Loucy (cell line): ENCODE measurements at regions not wholly inside any gene's neighbourhood (a gene's known extent, or its start where the extent isn't known, plus 50 kb on each side); places are given as distances from the start of the nearest gene placed in this dataset.
"Not testable (repeated sequence)": the region's sequence is repeated elsewhere in the genome, so short reads cannot be mapped to it uniquely, and the experiment has no call there.

ENCODE experiments used
- H2AFZ ChIP-seq: fragments of 200-600 bp; sonication (generic); 2 replicates; pipeline ENCODE4 v1.6.0; 2016; ENCODE audit warnings: antibody characterized with exemption, mild to moderate bottlenecking, low read length, moderate library complexity
- H3F3A ChIP-seq: fragments of 200-600 bp; 2 replicates; pipeline ENCODE4 v1.6.0; 2016; ENCODE audit warnings: antibody characterized with exemption, low read depth, mild to moderate bottlenecking
- H3K27me3 ChIP-seq: fragments of 200-600 bp; sonication (generic); 2 replicates; pipeline ENCODE4 v1.6.1; 2014; ENCODE audit warnings: low read length, mild to moderate bottlenecking; ENCODE audit not compliant: insufficient read depth, poor library complexity, severe bottlenecking
- H3K36me3 ChIP-seq: fragments of 200-600 bp; sonication (generic); 2 replicates; pipeline ENCODE4 v1.6.1; 2016; ENCODE audit warnings: low read length; ENCODE audit not compliant: insufficient read depth
- H3K4me1 ChIP-seq: fragments of 200-600 bp; sonication (generic); 2 replicates; pipeline ENCODE4 v1.5.1; 2014; ENCODE audit warnings: low read length, mild to moderate bottlenecking; ENCODE audit not compliant: insufficient read depth, poor library complexity, severe bottlenecking
- H3K4me2 ChIP-seq: fragments of 200-600 bp; sonication (generic); 2 replicates; pipeline ENCODE4 v1.6.0; 2014; ENCODE audit warnings: antibody characterized with exemption, low read length, low read depth, mild to moderate bottlenecking; ENCODE audit not compliant: poor library complexity, severe bottlenecking
- H3K4me3 ChIP-seq: fragments of 200-600 bp; sonication (generic); 2 replicates; pipeline ENCODE4 v1.5.1; 2014; ENCODE audit warnings: low read length, mild to moderate bottlenecking, mixed read lengths; ENCODE audit not compliant: poor library complexity, severe bottlenecking
- H3K79me2 ChIP-seq: fragments of 200-600 bp; sonication (generic); 2 replicates; pipeline ENCODE4 v1.6.1; 2014; ENCODE audit warnings: low read length; ENCODE audit not compliant: insufficient read depth
- H3K9ac ChIP-seq: fragments of 200-600 bp; sonication (generic); 2 replicates; pipeline ENCODE4 v1.6.0; 2014; ENCODE audit warnings: mild to moderate bottlenecking, low read depth, low read length, moderate library complexity; ENCODE audit not compliant: poor library complexity, severe bottlenecking
- H3K9me2 ChIP-seq: fragments of 200-600 bp; sonication (generic); replicated peaks from 2 replicates; pipeline ENCODE4 v1.6.1; 2016; ENCODE audit warnings: low read depth, low read length, mixed read lengths
- H3K9me3 ChIP-seq: fragments of 200-600 bp; sonication (generic); 2 replicates; pipeline ENCODE4 v1.6.1; 2014; ENCODE audit warnings: mild to moderate bottlenecking, antibody characterized with exemption, low read length, low read depth; ENCODE audit not compliant: insufficient read depth
- H4K20me1 ChIP-seq: fragments of 200-600 bp; sonication (generic); 2 replicates; pipeline ENCODE4 v1.6.0; 2014; ENCODE audit warnings: antibody characterized with exemption, low read length, mild to moderate bottlenecking; ENCODE audit not compliant: insufficient read depth, poor library complexity, severe bottlenecking
- EZH2phosphoT487 ChIP-seq: fragments of 200-600 bp; IDR thresholded peaks from 2 replicates; pipeline ENCODE4 v1.6.1; 2018; ENCODE audit warnings: antibody characterized with exemption, mild to moderate bottlenecking, moderate library complexity, borderline replicate concordance
- TF ChIP-seq, protein P1 (sequence below): fragments of 200-600 bp; sonication (generic); conservative IDR thresholded peaks from 2 replicates; pipeline ENCODE4 v1.5.1; 2014; ENCODE audit warnings: mild to moderate bottlenecking, antibody characterized with exemption, low read length

GRCh38 chr12:126042286-126042685, 977.1 kb downstream of the AACS start:
- no peaks in the 10 kb centered on the region for H3K27me3 ChIP-seq
- H4K20me1 ChIP-seq, result no peaks in the 10 kb centered on the region
- no peaks in the 10 kb centered on the region for H3K36me3 ChIP-seq
- H3K9me2 ChIP-seq, result no peaks in the 10 kb centered on the region
- H3K4me1 ChIP-seq, result no peaks in the 10 kb centered on the region
- H3K9me3 ChIP-seq, result no peaks in the 10 kb centered on the region; the same call in 1 of the 2 replicates
- H3K4me2 ChIP-seq, result no peak overlapping the region
- no peaks in the 10 kb centered on the region for H3F3A ChIP-seq
- no peak for TF ChIP-seq EZH2phosphoT487
- TF ChIP-seq, protein P1, sequence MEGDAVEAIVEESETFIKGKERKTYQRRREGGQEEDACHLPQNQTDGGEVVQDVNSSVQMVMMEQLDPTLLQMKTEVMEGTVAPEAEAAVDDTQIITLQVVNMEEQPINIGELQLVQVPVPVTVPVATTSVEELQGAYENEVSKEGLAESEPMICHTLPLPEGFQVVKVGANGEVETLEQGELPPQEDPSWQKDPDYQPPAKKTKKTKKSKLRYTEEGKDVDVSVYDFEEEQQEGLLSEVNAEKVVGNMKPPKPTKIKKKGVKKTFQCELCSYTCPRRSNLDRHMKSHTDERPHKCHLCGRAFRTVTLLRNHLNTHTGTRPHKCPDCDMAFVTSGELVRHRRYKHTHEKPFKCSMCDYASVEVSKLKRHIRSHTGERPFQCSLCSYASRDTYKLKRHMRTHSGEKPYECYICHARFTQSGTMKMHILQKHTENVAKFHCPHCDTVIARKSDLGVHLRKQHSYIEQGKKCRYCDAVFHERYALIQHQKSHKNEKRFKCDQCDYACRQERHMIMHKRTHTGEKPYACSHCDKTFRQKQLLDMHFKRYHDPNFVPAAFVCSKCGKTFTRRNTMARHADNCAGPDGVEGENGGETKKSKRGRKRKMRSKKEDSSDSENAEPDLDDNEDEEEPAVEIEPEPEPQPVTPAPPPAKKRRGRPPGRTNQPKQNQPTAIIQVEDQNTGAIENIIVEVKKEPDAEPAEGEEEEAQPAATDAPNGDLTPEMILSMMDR, result no peak
- no peak overlapping the region for H3K9ac ChIP-seq
- no peak overlapping the region for H3K4me3 ChIP-seq
- no peak overlapping the region for H2AFZ ChIP-seq
- H3K79me2 ChIP-seq, result no peaks in the 10 kb centered on the region

DNA sequence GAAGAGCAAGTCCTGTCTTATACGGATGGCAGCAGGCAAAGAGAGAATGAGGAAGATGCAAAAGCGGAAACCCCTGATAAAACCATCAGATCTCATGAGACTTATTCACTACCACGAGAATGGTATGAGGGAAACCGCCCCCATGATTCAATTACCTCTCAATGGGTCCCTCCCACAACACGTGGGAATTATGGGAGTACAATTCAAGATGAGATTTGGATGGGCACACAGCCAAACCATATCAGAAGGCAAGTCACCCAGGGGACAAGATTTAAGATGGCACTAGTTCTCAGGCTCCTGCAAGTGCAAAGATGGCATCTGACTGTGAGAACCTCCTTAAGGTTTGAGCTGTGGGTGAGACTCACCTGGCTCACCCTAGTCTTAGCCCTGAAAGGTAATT, 984.3 kb downstream of the AACS start:
- H3K9me3 ChIP-seq, H3K27me3 ChIP-seq, H4K20me1 ChIP-seq, H3F3A ChIP-seq, H2AFZ ChIP-seq, H3K79me2 ChIP-seq, H3K4me3 ChIP-seq, H3K4me2 ChIP-seq, H3K9me2 ChIP-seq, H3K4me1 ChIP-seq, H3K36me3 ChIP-seq, H3K9ac ChIP-seq: not testable (repeated sequence)

DNA sequence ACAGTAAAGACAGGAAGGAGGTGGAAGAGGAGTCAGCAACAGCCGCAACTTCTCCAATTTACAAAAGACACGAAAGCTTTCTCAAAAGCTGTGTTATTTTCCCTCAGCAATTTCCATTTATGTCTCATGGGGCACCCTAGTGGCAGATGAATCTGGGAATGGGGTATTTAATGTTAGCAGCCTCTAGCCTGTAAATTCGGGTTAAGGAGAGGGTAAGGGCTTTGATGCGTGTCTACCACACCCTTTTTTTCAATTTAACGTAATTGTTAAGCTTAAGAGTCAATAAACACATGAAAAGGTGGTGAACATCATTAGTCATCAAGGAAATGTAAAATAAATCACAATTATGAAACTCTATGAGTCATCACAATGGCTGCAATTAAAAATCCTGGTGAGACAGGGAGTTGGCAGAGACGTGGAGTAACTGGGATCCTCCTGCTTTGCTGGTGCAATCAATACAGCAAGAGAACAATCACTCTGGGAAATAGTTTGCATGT, 986.4 kb downstream of the AACS start:
- Histone ChIP-seq H4K20me1 (no peaks in the 10 kb centered on the region), H3K9me3 (no peaks in the 10 kb centered on the region), H3K4me1 (no peaks in the 10 kb centered on the region), H3F3A (no peaks in the 10 kb centered on the region), H3K27me3 (no peaks in the 10 kb centered on the region), H3K4me3 (no peak overlapping the region), H3K9me2 (no peaks in the 10 kb centered on the region), H3K4me2 (no peak overlapping the region), H3K9ac (no peak overlapping the region), H2AFZ (no peak overlapping the region), H3K36me3 (no peaks in the 10 kb centered on the region), H3K79me2 (no peaks in the 10 kb centered on the region)
- TF ChIP-seq, protein P1, result no peak
- TF ChIP-seq EZH2phosphoT487, result no peak

DNA sequence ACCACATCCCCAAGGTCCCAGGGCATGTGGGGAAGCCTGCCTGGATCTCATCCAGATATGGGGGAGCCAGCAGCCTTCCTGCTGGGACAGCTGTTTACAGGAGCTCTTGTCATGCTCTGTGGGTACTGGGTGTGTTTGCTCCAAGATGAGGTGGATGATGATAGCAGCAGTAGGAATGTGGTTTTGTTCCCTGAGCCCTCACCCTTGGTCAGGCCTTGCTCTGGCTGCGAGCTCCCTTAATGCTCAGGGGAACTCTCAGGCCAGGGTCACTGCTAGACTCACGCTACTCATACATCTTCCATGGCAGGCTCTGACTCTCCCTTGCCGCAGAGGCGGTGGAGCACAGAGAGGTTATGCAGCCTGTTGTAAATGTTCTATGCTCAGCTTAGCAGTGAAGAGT, 990.3 kb downstream of the AACS start:
- TF ChIP-seq, protein P1, result no peak
- TF ChIP-seq EZH2phosphoT487, result no peak
- Histone ChIP-seq H2AFZ (no peak overlapping the region), H3K79me2 (no peaks in the 10 kb centered on the region), H3K36me3 (no peaks in the 10 kb centered on the region), H3K9me2 (no peaks in the 10 kb centered on the region), H3K27me3 (no peaks in the 10 kb centered on the region), H3K4me1 (no peaks in the 10 kb centered on the region), H4K20me1 (no peaks in the 10 kb centered on the region), H3K9me3 (no peaks in the 10 kb centered on the region), H3K4me3 (no peak overlapping the region), H3F3A (no peaks in the 10 kb centered on the region), H3K9ac (no peak overlapping the region), H3K4me2 (no peak overlapping the region)
